RWPE1 (cell line): ENCODE measurements at regions not wholly inside any gene's neighbourhood (a gene's known extent, or its start where the extent isn't known, plus 50 kb on each side); places are given as distances from the start of the nearest gene placed in this dataset.

ENCODE experiments used
- CTCF ChIA-PET: fragments of 350-600 bp; sonication (Branson Sonifier 250); formaldehyde crosslinking; extraction: SDS; loops from one replicate; lab custom pipeline; 2021; lab: Yijun Ruan, JAX
- POLR2A ChIA-PET: fragments of 400-600 bp; formaldehyde crosslinking; extraction: SDS; loops from one replicate; lab custom pipeline; 2020; ENCODE audit warnings: antibody characterized with exemption; ENCODE audit not compliant: low non-redundant PET; lab: Yijun Ruan, JAX
- DNase-seq: peaks from one replicate; pipeline ENCODE4 v3.0.0; 2012; ENCODE audit warnings: low spot score
- H3K27ac ChIP-seq: fragments of 450-650 bp; 2 replicates; pipeline ENCODE4 v1.5.1; 2017
- TF ChIP-seq, protein P1 (sequence below): fragments of 450-650 bp; conservative IDR thresholded peaks from 2 replicates; pipeline ENCODE4 v1.5.1; 2017; ENCODE audit warnings: low read depth, mild to moderate bottlenecking

DNA sequence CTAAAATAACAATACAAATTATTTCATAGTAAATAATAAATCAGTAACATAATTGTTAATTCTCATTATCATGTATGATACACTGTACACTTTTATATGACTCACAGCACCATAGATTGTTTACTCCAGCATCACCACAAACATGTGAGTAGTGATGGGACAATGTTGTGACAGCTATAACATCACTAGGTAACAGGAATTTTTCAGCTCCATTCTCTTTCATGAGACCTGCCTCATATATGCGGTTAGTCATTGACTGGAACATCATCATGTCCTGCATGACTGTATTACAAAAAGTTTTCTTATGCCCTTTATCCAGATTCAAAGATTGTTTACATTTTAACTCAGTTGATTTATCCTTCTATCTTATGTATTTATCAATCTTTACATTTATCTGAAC lies 1530.0 kb downstream of the PCDH18 start:
- TF ChIP-seq, protein P1, sequence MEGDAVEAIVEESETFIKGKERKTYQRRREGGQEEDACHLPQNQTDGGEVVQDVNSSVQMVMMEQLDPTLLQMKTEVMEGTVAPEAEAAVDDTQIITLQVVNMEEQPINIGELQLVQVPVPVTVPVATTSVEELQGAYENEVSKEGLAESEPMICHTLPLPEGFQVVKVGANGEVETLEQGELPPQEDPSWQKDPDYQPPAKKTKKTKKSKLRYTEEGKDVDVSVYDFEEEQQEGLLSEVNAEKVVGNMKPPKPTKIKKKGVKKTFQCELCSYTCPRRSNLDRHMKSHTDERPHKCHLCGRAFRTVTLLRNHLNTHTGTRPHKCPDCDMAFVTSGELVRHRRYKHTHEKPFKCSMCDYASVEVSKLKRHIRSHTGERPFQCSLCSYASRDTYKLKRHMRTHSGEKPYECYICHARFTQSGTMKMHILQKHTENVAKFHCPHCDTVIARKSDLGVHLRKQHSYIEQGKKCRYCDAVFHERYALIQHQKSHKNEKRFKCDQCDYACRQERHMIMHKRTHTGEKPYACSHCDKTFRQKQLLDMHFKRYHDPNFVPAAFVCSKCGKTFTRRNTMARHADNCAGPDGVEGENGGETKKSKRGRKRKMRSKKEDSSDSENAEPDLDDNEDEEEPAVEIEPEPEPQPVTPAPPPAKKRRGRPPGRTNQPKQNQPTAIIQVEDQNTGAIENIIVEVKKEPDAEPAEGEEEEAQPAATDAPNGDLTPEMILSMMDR, result no peak
- no peak overlapping the region for H3K27ac ChIP-seq
- no peak for DNase-seq
- ChIA-PET CTCF (interaction anchor here (0.7 kb wide), 1 partner anchor 675 kb away, joined by 3 read pairs; no protein-coding TSS in a partner anchor), POLR2A (no interaction called here)

DNA sequence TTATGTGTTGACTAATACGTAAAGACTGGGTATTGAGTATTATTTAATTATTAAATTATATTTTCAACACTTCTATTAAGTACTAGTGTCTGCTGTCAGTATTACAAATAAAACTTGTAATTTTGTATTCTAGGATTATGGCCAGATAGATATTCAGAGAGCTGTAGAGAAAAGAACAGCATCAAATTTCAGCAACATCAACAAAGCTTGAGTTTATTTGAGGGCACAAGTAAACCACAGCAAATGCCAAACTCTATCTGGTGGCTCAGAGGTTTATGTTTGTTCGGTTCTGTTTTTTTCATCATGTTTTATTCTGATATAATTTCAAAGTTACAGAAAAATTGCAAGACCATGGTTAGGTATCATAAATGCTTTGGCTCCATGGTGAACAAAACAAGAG lies 1530.5 kb downstream of the PCDH18 start:
- H3K27ac ChIP-seq, result no peak overlapping the region
- TF ChIP-seq, protein P1, result no peak
- POLR2A ChIA-PET, result no interaction called here
- DNase-seq, result no peak
- CTCF ChIA-PET, result interaction anchor here (0.7 kb wide), 1 partner anchor 676 kb away, joined by 3 read pairs; no protein-coding TSS in a partner anchor

DNA sequence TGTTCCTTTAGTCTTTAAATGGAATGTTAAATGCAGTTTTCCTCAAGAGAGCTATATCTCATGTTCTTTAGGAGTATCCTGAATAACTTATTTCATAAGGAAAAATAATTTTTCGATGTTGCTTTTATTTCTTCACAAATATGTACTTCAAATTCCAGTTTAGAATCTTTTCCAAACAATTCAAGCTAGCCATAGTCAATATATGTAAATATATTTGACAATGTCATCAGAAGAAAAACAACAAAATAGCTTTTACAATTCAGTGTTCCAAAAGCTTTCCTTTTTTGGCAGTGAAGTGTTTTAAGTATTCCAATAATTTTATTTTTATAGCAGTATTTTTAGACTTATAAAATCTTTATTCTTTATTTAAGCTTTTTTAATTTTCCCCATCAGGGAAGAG lies 1532.0 kb downstream of the PCDH18 start:
- POLR2A ChIA-PET, result no interaction called here
- CTCF ChIA-PET, result no interaction called here
- no peak overlapping the region for H3K27ac ChIP-seq
- TF ChIP-seq, protein P1, result no peak
- DNase-seq, result no peak

DNA sequence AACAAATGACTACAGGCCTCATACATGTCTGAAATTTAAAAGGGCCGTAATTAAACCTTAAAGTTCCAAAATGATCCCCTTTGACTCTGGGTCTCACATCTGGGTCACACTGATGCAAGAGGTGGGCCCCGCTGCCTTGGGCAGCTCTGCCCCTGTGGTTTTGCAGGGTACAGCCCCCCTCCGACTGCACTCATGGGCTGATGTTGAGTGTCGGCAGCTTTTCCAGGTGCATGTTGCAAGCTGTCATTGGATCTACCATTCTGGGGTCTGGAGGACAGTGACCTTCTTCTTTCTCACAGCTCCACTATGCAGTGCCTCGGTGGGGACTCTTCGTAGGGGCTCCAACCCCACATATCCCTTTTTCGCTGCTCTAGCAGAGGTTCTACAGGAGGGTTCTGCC lies 1537.9 kb downstream of the PCDH18 start:
- H3K27ac ChIP-seq, result no peak overlapping the region
- TF ChIP-seq, protein P1, result no peak
- no peak for DNase-seq
- ChIA-PET CTCF (no interaction called here), POLR2A (no interaction called here)

DNA sequence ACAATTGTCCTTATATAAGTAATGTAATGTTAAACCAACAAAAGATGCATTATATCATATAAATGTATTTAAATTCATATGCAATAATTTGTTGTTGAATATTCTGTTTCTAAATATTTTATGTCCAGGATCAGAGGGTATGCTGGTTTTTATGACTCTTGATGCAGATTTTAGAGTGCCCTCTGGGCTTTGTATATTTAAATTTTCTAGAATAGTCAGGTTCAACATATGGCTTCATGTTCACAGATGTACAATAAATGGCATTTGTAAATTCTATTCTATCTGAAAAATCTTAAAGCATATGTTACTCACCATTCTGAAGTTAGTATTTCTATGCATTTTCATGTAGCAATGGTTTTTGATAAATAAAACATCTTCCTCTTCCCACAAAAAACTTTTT lies 1555.4 kb downstream of the PCDH18 start:
- no peak for DNase-seq

DNA sequence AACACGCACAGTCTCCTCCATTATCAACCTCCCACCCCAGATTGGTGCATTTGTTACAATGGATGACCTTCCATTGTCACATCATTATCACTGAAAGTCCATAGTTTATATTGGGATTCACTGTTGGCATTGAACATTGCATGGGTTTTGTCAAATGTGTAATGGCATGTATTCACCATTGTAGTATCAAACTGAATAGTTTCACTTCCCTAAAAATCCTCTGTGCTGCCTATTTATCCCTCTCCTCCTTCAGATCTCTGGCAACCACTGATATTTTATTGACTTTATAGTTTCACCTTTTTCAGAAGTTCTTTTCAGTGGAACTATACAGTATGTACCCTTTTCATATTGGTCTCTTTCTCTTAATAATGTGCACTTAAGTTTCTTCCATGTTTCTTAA lies 1565.4 kb downstream of the PCDH18 start:
- CTCF ChIA-PET, result no interaction called here
- H3K27ac ChIP-seq, result no peak overlapping the region
- TF ChIP-seq, protein P1, result no peak
- DNase-seq, result no peak
- POLR2A ChIA-PET, result no interaction called here

More for the DNA sequence above, 1555.4 kb downstream of the PCDH18 start:
- ChIA-PET CTCF (no interaction called here), POLR2A (no interaction called here)
- H3K27ac ChIP-seq, result no peak overlapping the region
- TF ChIP-seq, protein P1, result no peak
